IMR-90 (cell line): ENCODE measurements at regions not wholly inside any gene's neighbourhood (a gene's known extent, or its start where the extent isn't known, plus 50 kb on each side); places are given as distances from the start of the nearest gene placed in this dataset.

Experiments
- ATAC-seq: fragments of 200-7000 bp; cut with Tn5 transposase; 2 replicates; pipeline ENCODE4 v1.9.1; 2020; ENCODE audit warnings: low read depth, mild to moderate bottlenecking, moderate library complexity
- BruUV-seq: library from RNA; stranded (reverse); fragments of 400-500 nt; replicated peaks from 2 replicates; lab custom pipeline; 2021; lab: Mats Ljungman, UMichigan
- CTCF ChIA-PET: fragments of 300-600 bp; formaldehyde crosslinking; extraction: SDS; loops from one replicate; lab custom pipeline; 2021; ENCODE audit warnings: antibody characterized with exemption; lab: Yijun Ruan, JAX
- POLR2A ChIA-PET: fragments of 300-600 bp; sonication (Branson Sonifier 250); formaldehyde crosslinking; loops from one replicate; lab custom pipeline; 2022; ENCODE audit warnings: antibody characterized with exemption; ENCODE audit not compliant: unreplicated experiment; lab: Charles Lee
- DNase-seq: peaks from one replicate; pipeline ENCODE4 v3.0.0; 2013
- H2AFZ ChIP-seq: replicated peaks from 2 replicates; pipeline ENCODE3; 2013; ENCODE audit warnings: low read length, mild to moderate bottlenecking; ENCODE audit not compliant: poor library complexity
- H2AK5ac ChIP-seq: 2 replicates; pipeline ENCODE4 v1.6.1; 2013; ENCODE audit warnings: low read depth, low read length, inconsistent platforms
- H2AK9ac ChIP-seq: replicated peaks from 2 replicates; pipeline ENCODE3; 2013; ENCODE audit warnings: mild to moderate bottlenecking, low read depth, low read length, moderate library complexity; ENCODE audit not compliant: poor library complexity
- H2BK120ac ChIP-seq: 2 replicates; pipeline ENCODE4 v1.6.1; 2013; ENCODE audit warnings: low read depth, low read length, inconsistent platforms
- H2BK15ac ChIP-seq: 3 replicates; pipeline ENCODE4 v1.6.1; 2013; ENCODE audit warnings: low read depth, low read length, inconsistent platforms
- H2BK20ac ChIP-seq: 2 replicates; pipeline ENCODE4 v1.6.1; 2013; ENCODE audit warnings: low read depth, mild to moderate bottlenecking, inconsistent platforms, low read length, moderate library complexity
- H2BK5ac ChIP-seq: 2 replicates; pipeline ENCODE4 v1.6.1; 2013; ENCODE audit warnings: mild to moderate bottlenecking, low read depth, low read length, inconsistent platforms; ENCODE audit not compliant: poor library complexity, severe bottlenecking
- H3K14ac ChIP-seq: replicated peaks from 2 replicates; pipeline ENCODE4 v1.6.1; 2013; ENCODE audit warnings: low read depth, low read length, inconsistent platforms
- H3K18ac ChIP-seq: 2 replicates; pipeline ENCODE4 v1.6.1; 2013; ENCODE audit warnings: low read depth, low read length, control low read depth
- H3K23ac ChIP-seq: 2 replicates; pipeline ENCODE4 v1.6.1; 2013; ENCODE audit warnings: low read depth, low read length, inconsistent platforms
- H3K27ac ChIP-seq: 2 replicates; pipeline ENCODE4 v1.5.1; 2013; ENCODE audit warnings: mild to moderate bottlenecking, control low read depth, low read length; ENCODE audit not compliant: insufficient read depth
- H3K27me3 ChIP-seq: 2 replicates; pipeline ENCODE4 v1.6.1; 2013; ENCODE audit warnings: low read length; ENCODE audit not compliant: control insufficient read depth, insufficient read depth
- H3K36me3 ChIP-seq: 2 replicates; pipeline ENCODE4 v1.6.1; 2013; ENCODE audit warnings: low read length, mixed read lengths; ENCODE audit not compliant: control insufficient read depth, insufficient read depth
- H3K4ac ChIP-seq: 2 replicates; pipeline ENCODE4 v1.6.1; 2013; ENCODE audit warnings: low read depth, low read length, inconsistent platforms
- H3K4me1 ChIP-seq: 2 replicates; pipeline ENCODE4 v1.6.1; 2013; ENCODE audit warnings: low read length, mixed read lengths; ENCODE audit not compliant: control insufficient read depth, insufficient read depth
- H3K4me2 ChIP-seq: 2 replicates; pipeline ENCODE4 v1.6.1; 2013; ENCODE audit warnings: low read depth, mild to moderate bottlenecking, control low read depth, low read length, moderate library complexity
- H3K4me3 ChIP-seq: 2 replicates; pipeline ENCODE4 v1.5.1; 2013; ENCODE audit warnings: low read depth, mild to moderate bottlenecking, control low read depth, low read length, moderate library complexity; ENCODE audit not compliant: insufficient read depth
- H3K56ac ChIP-seq: 2 replicates; pipeline ENCODE4 v1.6.1; 2013; ENCODE audit warnings: low read length, inconsistent platforms; ENCODE audit not compliant: insufficient read depth; ENCODE audit errors: extremely low read depth
- H3K79me1 ChIP-seq, 2 experiments: 2 replicates each; pipeline ENCODE4 v1.6.1; 2013; ENCODE audit warnings: low read length in 2 of 2, inconsistent platforms in 1 of 2, low read depth in 1 of 2
- H3K9ac ChIP-seq: 2 replicates; pipeline ENCODE4 v1.6.1; 2013; ENCODE audit warnings: low read depth, low read length, control low read depth
- H3K9me1 ChIP-seq: 2 replicates; pipeline ENCODE4 v1.6.1; 2013; ENCODE audit warnings: low read length, inconsistent platforms; ENCODE audit not compliant: insufficient read depth
- H3K9me3 ChIP-seq: 2 replicates; pipeline ENCODE4 v1.6.1; 2013; ENCODE audit warnings: low read length; ENCODE audit not compliant: control insufficient read depth, insufficient read depth
- H4K20me1 ChIP-seq: 2 replicates; pipeline ENCODE4 v1.6.1; 2013; ENCODE audit warnings: low read length, inconsistent platforms; ENCODE audit not compliant: insufficient read depth
- H4K5ac ChIP-seq: 2 replicates; pipeline ENCODE4 v1.6.1; 2013; ENCODE audit warnings: mild to moderate bottlenecking, low read depth, low read length, control low read depth
- H4K8ac ChIP-seq, 2 experiments: 2 replicates each; pipeline ENCODE4 v1.6.1; 2013; ENCODE audit warnings: low read depth in 2 of 2, low read length in 2 of 2, control low read depth in 1 of 2, inconsistent platforms in 1 of 2
- H4K91ac ChIP-seq: 2 replicates; pipeline ENCODE4 v1.6.1; 2013; ENCODE audit warnings: low read depth, low read length, inconsistent platforms; ENCODE audit not compliant: insufficient read depth
- CTCF ChIP-seq: conservative IDR thresholded peaks from 2 replicates; pipeline ENCODE4 v1.5.1; 2012; ENCODE audit warnings: mild to moderate bottlenecking, low read depth, low read length, improper control_type of control experiment
- FOS ChIP-seq: fragments of 150-350 bp; IDR thresholded peaks from 2 replicates; pipeline ENCODE4 v1.6.1; 2016; ENCODE audit warnings: low read depth, low read length
- MAFK ChIP-seq: IDR thresholded peaks from 2 replicates; pipeline ENCODE4 v1.6.1; 2012; ENCODE audit warnings: low read depth, low read length, improper control_type of control experiment
- MXI1 ChIP-seq: IDR thresholded peaks from 2 replicates; pipeline ENCODE4 v1.6.1; 2012; ENCODE audit warnings: low read depth, mild to moderate bottlenecking, low read length, moderate library complexity, borderline replicate concordance
- NFE2L2 ChIP-seq: fragments of 150-350 bp; IDR thresholded peaks from 2 replicates; pipeline ENCODE4 v1.6.1; 2016; ENCODE audit warnings: low read depth, mild to moderate bottlenecking, low read length
- SMC3 ChIP-seq: fragments of 150-350 bp; IDR thresholded peaks from 2 replicates; pipeline ENCODE4 v1.6.1; 2016; ENCODE audit warnings: low read depth, mild to moderate bottlenecking, antibody characterized with exemption, low read length, moderate library complexity
- WGBS, 2 experiments: methylation state at CpG; one replicate each; pipeline versions ENCODE4 v1.1.5 to v1.1.7; 2013; ENCODE audit warnings: missing lambda C conversion rate in 2 of 2; ENCODE audit not compliant: insufficient read length in 1 of 2; ENCODE audit errors: extremely low coverage in 2 of 2; 5-methylcytosine and 5-hydroxymethylcytosine counted together
- dilution Hi-C: fragments of 300-500 bp; cut with HindIII; formaldehyde crosslinking; loops from one replicate; pipeline ENCODE4 v1.14.3; 2018; ENCODE audit warnings: low sequenced_read_pairs; ENCODE audit not compliant: unreplicated experiment
- in situ Hi-C: fragments of 300-500 bp; cut with MboI; formaldehyde crosslinking; loops from 3 replicates; pipeline ENCODE4 v1.14.3; 2019; ENCODE audit warnings: low sequenced_read_pairs, inconsistent platforms, mixed read lengths
- intact Hi-C: fragments of 100-400 bp; cut with micrococcal nuclease; formaldehyde crosslinking; loops from 2 replicates; pipeline ENCODE4 v1.10.0; 2022

DNA sequence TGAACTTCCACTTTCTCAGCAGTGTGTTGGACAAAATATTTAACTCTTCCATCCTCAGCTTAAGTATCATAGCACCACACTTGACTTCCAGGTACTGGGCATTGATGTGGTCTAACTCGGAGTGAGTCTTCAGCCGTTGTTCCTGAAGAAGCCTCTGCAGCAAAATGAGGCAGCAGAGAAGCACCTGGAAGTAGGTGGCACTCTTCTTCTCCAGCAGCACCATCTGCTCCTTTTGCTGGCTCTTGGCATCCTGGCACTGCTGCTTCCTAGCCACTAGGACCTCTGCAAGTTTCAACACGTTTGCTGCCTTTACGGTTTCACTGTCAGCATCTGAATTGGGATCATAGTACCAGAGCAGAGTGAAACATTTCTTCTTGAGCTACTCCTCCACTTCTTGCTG lies 162.5 kb upstream of the GORAB start:
- Histone ChIP-seq H4K91ac (no peak overlapping the region), H3K4me1 (no peaks in the 10 kb centered on the region), H3K27me3 (no peaks in the 10 kb centered on the region), H3K56ac (no peak overlapping the region), H3K14ac (no peak overlapping the region), H4K8ac (no peak overlapping the region), H2BK120ac (no peak overlapping the region), H3K9me3 (no peaks in the 10 kb centered on the region), H3K4ac (no peak overlapping the region), H3K18ac (no peak overlapping the region), H2BK5ac (no peak overlapping the region), H3K23ac (no peak overlapping the region), H4K5ac (no peak overlapping the region), H3K4me3 (no peak overlapping the region), H3K27ac (no peak overlapping the region), H3K4me2 (no peak overlapping the region), H4K20me1 (no peaks in the 10 kb centered on the region), H3K9me1 (0 out of 2 replicates have a peak, but pooled peaks cover 2% of the 10 kb centered on the region), H3K9ac (no peak overlapping the region), H2AK5ac (no peak overlapping the region), H3K79me1 (no peaks in the 10 kb centered on the region), H2AK9ac (no peak overlapping the region), H2BK15ac (no peak overlapping the region), H3K36me3 (no peaks in the 10 kb centered on the region), H2AFZ (peak overlapping the region; percentile 60), H2BK20ac (no peak overlapping the region)
- CTCF ChIA-PET: no interaction called here
- intact Hi-C loops: no loop called here
- POLR2A ChIA-PET: no interaction called here
- WGBS, 2 experiments: 79% methylated on average over 2 of the region's 4 CpGs; no CpG with 5 or more reads in 1 of the 2 experiments
- no TSS peak for BruUV-seq
- DNase-seq (no peak), ATAC-seq (no peak)
- TF ChIP-seq NFE2L2 (no peak), CTCF (no peak), MXI1 (no peak), FOS (no peak), MAFK (no peak), SMC3 (no peak)
- dilution Hi-C loops: no loop called here
- in situ Hi-C loops: no loop called here
